ENCODE measurements at regions not wholly inside any gene's neighbourhood (a gene's known extent, or its start where the extent isn't known, plus 50 kb on each side); places are given as distances from the start of the nearest gene placed in this dataset.

DNA sequence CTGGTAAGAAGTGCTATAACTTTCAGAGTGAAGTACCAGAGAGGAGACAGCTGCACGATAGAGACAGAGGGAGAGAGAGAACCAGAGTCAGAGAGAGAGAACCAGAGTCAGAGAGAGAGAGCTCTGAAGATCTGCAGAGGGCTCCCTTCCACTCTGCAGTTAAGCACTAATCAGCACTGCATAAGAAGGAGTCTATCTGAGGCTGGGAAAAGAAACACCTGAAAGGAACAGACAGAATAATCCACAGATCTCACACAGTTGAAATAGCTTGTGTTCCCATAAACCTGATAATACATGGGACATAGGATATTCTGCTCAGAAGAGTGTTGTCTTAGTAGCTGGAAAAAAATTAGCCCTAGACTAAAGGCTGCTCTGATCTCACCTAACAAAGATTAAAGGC is 87.6 kb downstream of the CFAP44 start:
- no peak overlapping the region for H3K4me2 ChIP-seq (ENCODE audit: control insufficient read depth, insufficient read depth)
- H3K4me3 ChIP-seq: no peak overlapping the region
- H2AFZ ChIP-seq (ENCODE audit: control insufficient read depth, low read depth, low read length): no peak overlapping the region
- H3K79me2 ChIP-seq (ENCODE audit: control insufficient read depth, insufficient read depth, low read length): no peaks in the 10 kb centered on the region
- H3K4me1 ChIP-seq (ENCODE audit: control insufficient read depth, insufficient read depth, low read length): no peaks in the 10 kb centered on the region
- POLR2A ChIA-PET: interaction anchor here (0.7 kb wide), 1 partner anchor 452 kb away, joined by 5 read pairs; no protein-coding TSS in a partner anchor
- BruUV-seq (replicated peaks): no TSS peak
- SMC1A ChIA-PET (ENCODE audit: uncharacterized antibody, unreplicated experiment): interaction anchor here (0.7 to 1.1 kb wide), 3 partner anchors 10 to 224 kb away, joined by 3 read pairs; no protein-coding TSS in a partner anchor
- TF ChIP-seq, protein P1, sequence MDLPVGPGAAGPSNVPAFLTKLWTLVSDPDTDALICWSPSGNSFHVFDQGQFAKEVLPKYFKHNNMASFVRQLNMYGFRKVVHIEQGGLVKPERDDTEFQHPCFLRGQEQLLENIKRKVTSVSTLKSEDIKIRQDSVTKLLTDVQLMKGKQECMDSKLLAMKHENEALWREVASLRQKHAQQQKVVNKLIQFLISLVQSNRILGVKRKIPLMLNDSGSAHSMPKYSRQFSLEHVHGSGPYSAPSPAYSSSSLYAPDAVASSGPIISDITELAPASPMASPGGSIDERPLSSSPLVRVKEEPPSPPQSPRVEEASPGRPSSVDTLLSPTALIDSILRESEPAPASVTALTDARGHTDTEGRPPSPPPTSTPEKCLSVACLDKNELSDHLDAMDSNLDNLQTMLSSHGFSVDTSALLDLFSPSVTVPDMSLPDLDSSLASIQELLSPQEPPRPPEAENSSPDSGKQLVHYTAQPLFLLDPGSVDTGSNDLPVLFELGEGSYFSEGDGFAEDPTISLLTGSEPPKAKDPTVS (IDR thresholded peaks at IDR 0.05; ENCODE audit: low read depth, low read length): no peak
- TF ChIP-seq KAT2A (conservative IDR thresholded peaks at IDR 0.05; ENCODE audit: control insufficient read depth, low read depth, low read length) (no peak), HDAC6 (IDR thresholded peaks at IDR 0.05; ENCODE audit: unreplicated experiment) (no peak), PAX5 (IDR thresholded peaks at IDR 0.05; ENCODE audit: borderline replicate concordance, low read depth, low read length) (no peak), LARP7 (IDR thresholded peaks at IDR 0.05) (no peak), KDM1A (IDR thresholded peaks at IDR 0.05; ENCODE audit: borderline replicate concordance) (no peak)
- TF ChIP-seq, protein P2, sequence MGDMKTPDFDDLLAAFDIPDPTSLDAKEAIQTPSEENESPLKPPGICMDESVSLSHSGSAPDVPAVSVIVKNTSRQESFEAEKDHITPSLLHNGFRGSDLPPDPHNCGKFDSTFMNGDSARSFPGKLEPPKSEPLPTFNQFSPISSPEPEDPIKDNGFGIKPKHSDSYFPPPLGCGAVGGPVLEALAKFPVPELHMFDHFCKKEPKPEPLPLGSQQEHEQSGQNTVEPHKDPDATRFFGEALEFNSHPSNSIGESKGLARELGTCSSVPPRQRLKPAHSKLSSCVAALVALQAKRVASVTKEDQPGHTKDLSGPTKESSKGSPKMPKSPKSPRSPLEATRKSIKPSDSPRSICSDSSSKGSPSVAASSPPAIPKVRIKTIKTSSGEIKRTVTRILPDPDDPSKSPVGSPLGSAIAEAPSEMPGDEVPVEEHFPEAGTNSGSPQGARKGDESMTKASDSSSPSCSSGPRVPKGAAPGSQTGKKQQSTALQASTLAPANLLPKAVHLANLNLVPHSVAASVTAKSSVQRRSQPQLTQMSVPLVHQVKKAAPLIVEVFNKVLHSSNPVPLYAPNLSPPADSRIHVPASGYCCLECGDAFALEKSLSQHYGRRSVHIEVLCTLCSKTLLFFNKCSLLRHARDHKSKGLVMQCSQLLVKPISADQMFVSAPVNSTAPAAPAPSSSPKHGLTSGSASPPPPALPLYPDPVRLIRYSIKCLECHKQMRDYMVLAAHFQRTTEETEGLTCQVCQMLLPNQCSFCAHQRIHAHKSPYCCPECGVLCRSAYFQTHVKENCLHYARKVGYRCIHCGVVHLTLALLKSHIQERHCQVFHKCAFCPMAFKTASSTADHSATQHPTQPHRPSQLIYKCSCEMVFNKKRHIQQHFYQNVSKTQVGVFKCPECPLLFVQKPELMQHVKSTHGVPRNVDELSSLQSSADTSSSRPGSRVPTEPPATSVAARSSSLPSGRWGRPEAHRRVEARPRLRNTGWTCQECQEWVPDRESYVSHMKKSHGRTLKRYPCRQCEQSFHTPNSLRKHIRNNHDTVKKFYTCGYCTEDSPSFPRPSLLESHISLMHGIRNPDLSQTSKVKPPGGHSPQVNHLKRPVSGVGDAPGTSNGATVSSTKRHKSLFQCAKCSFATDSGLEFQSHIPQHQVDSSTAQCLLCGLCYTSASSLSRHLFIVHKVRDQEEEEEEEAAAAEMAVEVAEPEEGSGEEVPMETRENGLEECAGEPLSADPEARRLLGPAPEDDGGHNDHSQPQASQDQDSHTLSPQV (IDR thresholded peaks at IDR 0.05): no peak
- WGBS (ENCODE audit: insufficient coverage, insufficient replicate concordance, low lambda C conversion rate, missing lambda C conversion rate): 95% methylated on average over 1 of the region's 1 CpG
- in situ Hi-C loops (cut with MboI) (no loop called here), intact Hi-C loops (cut with micrococcal nuclease; ENCODE audit: unreplicated experiment) (no loop called here)
- no peaks in the 10 kb centered on the region for H3K9me3 ChIP-seq (replicated peaks; ENCODE audit: control insufficient read depth, insufficient read depth, low read length)
- FAIRE-seq (no peak), DNase-seq (ENCODE audit: low read depth, low spot score) (no peak), ATAC-seq (no peak)
- H3K27ac ChIP-seq (ENCODE audit: control insufficient read depth, insufficient read depth): no peak overlapping the region
- CTCF ChIA-PET: interaction anchor here (0.6 to 1.3 kb wide), 3 partner anchors 10 to 66 kb away, joined by 3 read pairs; no protein-coding TSS in a partner anchor
- H3K36me3 ChIP-seq (ENCODE audit: control insufficient read depth in 2 of 2, insufficient read depth in 2 of 2, low read length in 1 of 2): no peaks in the 10 kb centered on the region
- no peak overlapping the region for H3K9ac ChIP-seq (ENCODE audit: control insufficient read depth, insufficient read depth, low read length)
- RAD21 ChIA-PET (ENCODE audit: unreplicated experiment): no interaction called here
- no peaks in the 10 kb centered on the region for H4K20me1 ChIP-seq (ENCODE audit: control insufficient read depth, insufficient read depth)
- no peaks in the 10 kb centered on the region for H3K27me3 ChIP-seq (replicated peaks in 1 of 2; ENCODE audit: control insufficient read depth in 2 of 2, insufficient read depth in 2 of 2, low read length in 1 of 2)

Measured in GM12878 (cell line).